DOHH2 (cell line): ENCODE measurements at regions not wholly inside any gene's neighbourhood (a gene's known extent, or its start where the extent isn't known, plus 50 kb on each side); places are given as distances from the start of the nearest gene placed in this dataset.

Source experiments
- EZH2phosphoT487 ChIP-seq: fragments of 200-600 bp; sonication (generic); IDR thresholded peaks from 2 replicates; pipeline ENCODE4 v1.6.1; 2017; ENCODE audit warnings: borderline replicate concordance, mild to moderate bottlenecking, antibody characterized with exemption, low read length, moderate library complexity, mixed read lengths
- TF ChIP-seq, protein P1 (sequence below): fragments of 200-600 bp; sonication (generic); IDR thresholded peaks from one replicate; pipeline ENCODE4 v1.5.1; 2014; ENCODE audit warnings: antibody characterized with exemption, mild to moderate bottlenecking, low read depth, low read length; ENCODE audit not compliant: poor library complexity, severe bottlenecking

DNA sequence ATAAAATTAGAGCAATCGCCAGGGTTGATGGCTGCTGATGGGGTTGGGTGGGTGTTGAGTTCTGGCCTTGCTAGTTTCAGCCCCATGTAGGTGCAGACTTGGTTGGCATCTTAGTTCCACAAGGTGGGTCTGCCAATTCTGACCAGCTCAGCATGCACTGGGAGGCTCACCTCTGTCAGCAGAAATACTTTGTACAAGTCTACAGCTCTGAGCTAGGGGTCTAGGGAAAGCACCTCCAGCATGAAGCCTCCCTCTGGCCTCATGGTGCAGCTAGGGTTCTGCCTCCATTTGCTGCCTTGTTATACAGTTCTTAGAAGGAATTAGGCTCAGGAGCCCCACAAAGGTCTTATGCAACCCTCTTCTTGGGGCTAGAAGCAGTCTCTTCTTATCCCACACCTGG lies 278.9 kb upstream of the HDAC4 start:
- TF ChIP-seq, protein P1, sequence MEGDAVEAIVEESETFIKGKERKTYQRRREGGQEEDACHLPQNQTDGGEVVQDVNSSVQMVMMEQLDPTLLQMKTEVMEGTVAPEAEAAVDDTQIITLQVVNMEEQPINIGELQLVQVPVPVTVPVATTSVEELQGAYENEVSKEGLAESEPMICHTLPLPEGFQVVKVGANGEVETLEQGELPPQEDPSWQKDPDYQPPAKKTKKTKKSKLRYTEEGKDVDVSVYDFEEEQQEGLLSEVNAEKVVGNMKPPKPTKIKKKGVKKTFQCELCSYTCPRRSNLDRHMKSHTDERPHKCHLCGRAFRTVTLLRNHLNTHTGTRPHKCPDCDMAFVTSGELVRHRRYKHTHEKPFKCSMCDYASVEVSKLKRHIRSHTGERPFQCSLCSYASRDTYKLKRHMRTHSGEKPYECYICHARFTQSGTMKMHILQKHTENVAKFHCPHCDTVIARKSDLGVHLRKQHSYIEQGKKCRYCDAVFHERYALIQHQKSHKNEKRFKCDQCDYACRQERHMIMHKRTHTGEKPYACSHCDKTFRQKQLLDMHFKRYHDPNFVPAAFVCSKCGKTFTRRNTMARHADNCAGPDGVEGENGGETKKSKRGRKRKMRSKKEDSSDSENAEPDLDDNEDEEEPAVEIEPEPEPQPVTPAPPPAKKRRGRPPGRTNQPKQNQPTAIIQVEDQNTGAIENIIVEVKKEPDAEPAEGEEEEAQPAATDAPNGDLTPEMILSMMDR, result no peak
- no peak for TF ChIP-seq EZH2phosphoT487
